SK-N-SH treated with all-trans-retinoic acid at 6 μM for 48 hours (cell line): ENCODE measurements at regions not wholly inside any gene's neighbourhood (a gene's known extent, or its start where the extent isn't known, plus 50 kb on each side); places are given as distances from the start of the nearest gene placed in this dataset.

ENCODE experiments used
- ARNTL ChIP-seq: fragments of 450-650 bp; formaldehyde crosslinking; IDR thresholded peaks from 2 replicates; pipeline ENCODE4 v1.5.0; 2020; ENCODE audit warnings: low read depth, mild to moderate bottlenecking, moderate library complexity, borderline replicate concordance
- BACH2 ChIP-seq: fragments of 250-450 bp; sonication (Bioruptor Pico); IDR thresholded peaks from 2 replicates; pipeline ENCODE4 v1.9.0; 2021; ENCODE audit warnings: mild to moderate bottlenecking, borderline replicate concordance
- GLIS3 ChIP-seq: fragments of 250-450 bp; sonication (Bioruptor Pico); IDR thresholded peaks from 2 replicates; pipeline ENCODE4 v1.5.0; 2020; ENCODE audit warnings: mild to moderate bottlenecking, moderate library complexity
- ISL1 ChIP-seq: fragments of 250-450 bp; sonication (Bioruptor Pico); IDR thresholded peaks from 2 replicates; pipeline ENCODE4 v2.1.2; 2022; ENCODE audit warnings: mild to moderate bottlenecking, moderate library complexity
- RARB ChIP-seq: fragments of 250-450 bp; sonication (Bioruptor Pico); IDR thresholded peaks from 2 replicates; pipeline ENCODE4 v1.8.0; 2021; ENCODE audit warnings: mild to moderate bottlenecking, moderate library complexity
- TCF4 ChIP-seq: fragments of 250-450 bp; sonication (Bioruptor Pico); IDR thresholded peaks from 2 replicates; pipeline ENCODE4 v1.8.0; 2021; ENCODE audit warnings: mild to moderate bottlenecking, moderate library complexity, borderline replicate concordance
- ZC3H10 ChIP-seq: fragments of 250-450 bp; sonication (Bioruptor Pico); IDR thresholded peaks from 2 replicates; pipeline ENCODE4 v1.5.1; 2021; ENCODE audit warnings: mild to moderate bottlenecking, moderate library complexity
- ZFP3 ChIP-seq: fragments of 250-450 bp; sonication (Bioruptor Pico); IDR thresholded peaks from 2 replicates; pipeline ENCODE4 v1.5.0; 2020; ENCODE audit warnings: mild to moderate bottlenecking, moderate library complexity
- ZFP30 ChIP-seq: fragments of 450-650 bp; formaldehyde crosslinking; IDR thresholded peaks from 2 replicates; pipeline ENCODE4 v1.5.0; 2022; ENCODE audit warnings: mild to moderate bottlenecking, moderate library complexity
- ZNF8 ChIP-seq: fragments of 450-650 bp; formaldehyde crosslinking; IDR thresholded peaks from 2 replicates; pipeline ENCODE4 v1.5.0; 2020; ENCODE audit warnings: mild to moderate bottlenecking, moderate library complexity
- TF ChIP-seq, protein P1 (sequence below): fragments of 250-450 bp; sonication (Bioruptor Pico); IDR thresholded peaks from 2 replicates; pipeline ENCODE4 v1.5.1; 2021; ENCODE audit warnings: mild to moderate bottlenecking, moderate library complexity
- TF ChIP-seq, protein P2 (sequence below): fragments of 250-450 bp; sonication (Bioruptor Pico); IDR thresholded peaks from 2 replicates; pipeline ENCODE4 v1.8.0; 2020; ENCODE audit warnings: mild to moderate bottlenecking, moderate library complexity, borderline replicate concordance
- TF ChIP-seq, protein P3 (sequence below): fragments of 250-450 bp; sonication (Bioruptor Pico); IDR thresholded peaks from 2 replicates; pipeline ENCODE4 v1.5.0; 2020; ENCODE audit warnings: mild to moderate bottlenecking, moderate library complexity
- TF ChIP-seq, protein P4 (sequence below): fragments of 250-450 bp; sonication (Bioruptor Pico); IDR thresholded peaks from 2 replicates; pipeline ENCODE4 v1.5.1; 2020; ENCODE audit warnings: low read depth, mild to moderate bottlenecking, moderate library complexity

DNA sequence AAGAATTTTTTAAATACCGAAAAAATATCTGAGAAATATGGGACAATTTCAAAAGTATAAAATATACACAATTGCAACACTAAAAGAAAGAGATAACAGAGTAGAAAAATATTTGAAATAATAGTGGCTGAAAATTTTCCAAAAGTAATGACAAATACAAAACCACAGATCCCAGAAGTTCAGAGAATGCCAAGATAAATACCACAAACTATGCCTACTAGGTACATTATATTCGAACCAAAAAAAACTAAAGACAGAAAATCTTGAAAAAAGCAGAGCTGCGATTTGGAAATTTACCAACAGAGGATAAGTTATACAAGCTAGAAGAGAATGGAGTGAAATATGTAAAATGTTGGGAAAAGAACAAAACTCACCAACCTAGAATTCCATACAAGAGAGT is 191.3 kb upstream of the ELAC2 start:
- TF ChIP-seq ZFP3 (CRISPR knock-in tag) (no peak), ZC3H10 (CRISPR knock-in tag) (no peak), BACH2 (CRISPR knock-in tag) (no peak), ZNF8 (no peak), RARB (CRISPR knock-in tag) (no peak), GLIS3 (CRISPR knock-in tag) (no peak), ZFP30 (CRISPR knock-in tag) (no peak), ARNTL (CRISPR knock-in tag) (no peak), TCF4 (CRISPR knock-in tag) (no peak), ISL1 (CRISPR knock-in tag) (no peak)
- TF ChIP-seq, protein P1, sequence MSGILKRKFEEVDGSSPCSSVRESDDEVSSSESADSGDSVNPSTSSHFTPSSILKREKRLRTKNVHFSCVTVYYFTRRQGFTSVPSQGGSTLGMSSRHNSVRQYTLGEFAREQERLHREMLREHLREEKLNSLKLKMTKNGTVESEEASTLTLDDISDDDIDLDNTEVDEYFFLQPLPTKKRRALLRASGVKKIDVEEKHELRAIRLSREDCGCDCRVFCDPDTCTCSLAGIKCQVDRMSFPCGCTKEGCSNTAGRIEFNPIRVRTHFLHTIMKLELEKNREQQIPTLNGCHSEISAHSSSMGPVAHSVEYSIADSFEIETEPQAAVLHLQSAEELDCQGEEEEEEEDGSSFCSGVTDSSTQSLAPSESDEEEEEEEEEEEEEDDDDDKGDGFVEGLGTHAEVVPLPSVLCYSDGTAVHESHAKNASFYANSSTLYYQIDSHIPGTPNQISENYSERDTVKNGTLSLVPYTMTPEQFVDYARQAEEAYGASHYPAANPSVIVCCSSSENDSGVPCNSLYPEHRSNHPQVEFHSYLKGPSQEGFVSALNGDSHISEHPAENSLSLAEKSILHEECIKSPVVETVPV (CRISPR knock-in tag) = no peak
- TF ChIP-seq, protein P2, sequence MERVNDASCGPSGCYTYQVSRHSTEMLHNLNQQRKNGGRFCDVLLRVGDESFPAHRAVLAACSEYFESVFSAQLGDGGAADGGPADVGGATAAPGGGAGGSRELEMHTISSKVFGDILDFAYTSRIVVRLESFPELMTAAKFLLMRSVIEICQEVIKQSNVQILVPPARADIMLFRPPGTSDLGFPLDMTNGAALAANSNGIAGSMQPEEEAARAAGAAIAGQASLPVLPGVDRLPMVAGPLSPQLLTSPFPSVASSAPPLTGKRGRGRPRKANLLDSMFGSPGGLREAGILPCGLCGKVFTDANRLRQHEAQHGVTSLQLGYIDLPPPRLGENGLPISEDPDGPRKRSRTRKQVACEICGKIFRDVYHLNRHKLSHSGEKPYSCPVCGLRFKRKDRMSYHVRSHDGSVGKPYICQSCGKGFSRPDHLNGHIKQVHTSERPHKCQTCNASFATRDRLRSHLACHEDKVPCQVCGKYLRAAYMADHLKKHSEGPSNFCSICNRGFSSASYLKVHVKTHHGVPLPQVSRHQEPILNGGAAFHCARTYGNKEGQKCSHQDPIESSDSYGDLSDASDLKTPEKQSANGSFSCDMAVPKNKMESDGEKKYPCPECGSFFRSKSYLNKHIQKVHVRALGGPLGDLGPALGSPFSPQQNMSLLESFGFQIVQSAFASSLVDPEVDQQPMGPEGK (CRISPR knock-in tag) = no peak
- TF ChIP-seq, protein P3, sequence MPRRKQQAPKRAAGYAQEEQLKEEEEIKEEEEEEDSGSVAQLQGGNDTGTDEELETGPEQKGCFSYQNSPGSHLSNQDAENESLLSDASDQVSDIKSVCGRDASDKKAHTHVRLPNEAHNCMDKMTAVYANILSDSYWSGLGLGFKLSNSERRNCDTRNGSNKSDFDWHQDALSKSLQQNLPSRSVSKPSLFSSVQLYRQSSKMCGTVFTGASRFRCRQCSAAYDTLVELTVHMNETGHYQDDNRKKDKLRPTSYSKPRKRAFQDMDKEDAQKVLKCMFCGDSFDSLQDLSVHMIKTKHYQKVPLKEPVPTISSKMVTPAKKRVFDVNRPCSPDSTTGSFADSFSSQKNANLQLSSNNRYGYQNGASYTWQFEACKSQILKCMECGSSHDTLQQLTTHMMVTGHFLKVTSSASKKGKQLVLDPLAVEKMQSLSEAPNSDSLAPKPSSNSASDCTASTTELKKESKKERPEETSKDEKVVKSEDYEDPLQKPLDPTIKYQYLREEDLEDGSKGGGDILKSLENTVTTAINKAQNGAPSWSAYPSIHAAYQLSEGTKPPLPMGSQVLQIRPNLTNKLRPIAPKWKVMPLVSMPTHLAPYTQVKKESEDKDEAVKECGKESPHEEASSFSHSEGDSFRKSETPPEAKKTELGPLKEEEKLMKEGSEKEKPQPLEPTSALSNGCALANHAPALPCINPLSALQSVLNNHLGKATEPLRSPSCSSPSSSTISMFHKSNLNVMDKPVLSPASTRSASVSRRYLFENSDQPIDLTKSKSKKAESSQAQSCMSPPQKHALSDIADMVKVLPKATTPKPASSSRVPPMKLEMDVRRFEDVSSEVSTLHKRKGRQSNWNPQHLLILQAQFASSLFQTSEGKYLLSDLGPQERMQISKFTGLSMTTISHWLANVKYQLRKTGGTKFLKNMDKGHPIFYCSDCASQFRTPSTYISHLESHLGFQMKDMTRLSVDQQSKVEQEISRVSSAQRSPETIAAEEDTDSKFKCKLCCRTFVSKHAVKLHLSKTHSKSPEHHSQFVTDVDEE (CRISPR knock-in tag) = no peak
- TF ChIP-seq, protein P4, sequence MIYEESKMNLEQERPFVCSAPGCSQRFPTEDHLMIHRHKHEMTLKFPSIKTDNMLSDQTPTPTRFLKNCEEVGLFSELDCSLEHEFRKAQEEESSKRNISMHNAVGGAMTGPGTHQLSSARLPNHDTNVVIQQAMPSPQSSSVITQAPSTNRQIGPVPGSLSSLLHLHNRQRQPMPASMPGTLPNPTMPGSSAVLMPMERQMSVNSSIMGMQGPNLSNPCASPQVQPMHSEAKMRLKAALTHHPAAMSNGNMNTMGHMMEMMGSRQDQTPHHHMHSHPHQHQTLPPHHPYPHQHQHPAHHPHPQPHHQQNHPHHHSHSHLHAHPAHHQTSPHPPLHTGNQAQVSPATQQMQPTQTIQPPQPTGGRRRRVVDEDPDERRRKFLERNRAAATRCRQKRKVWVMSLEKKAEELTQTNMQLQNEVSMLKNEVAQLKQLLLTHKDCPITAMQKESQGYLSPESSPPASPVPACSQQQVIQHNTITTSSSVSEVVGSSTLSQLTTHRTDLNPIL (CRISPR knock-in tag) = no peak
